IPS DF 6.9 (cell line): ENCODE measurements at regions not wholly inside any gene's neighbourhood (a gene's known extent, or its start where the extent isn't known, plus 50 kb on each side); places are given as distances from the start of the nearest gene placed in this dataset.

Source experiments
- DNase-seq: peaks from one replicate; pipeline ENCODE4 v3.0.0-alpha.2; 2013; ENCODE audit warnings: low read depth, low spot score
- H3K27ac ChIP-seq: one replicate; pipeline ENCODE4 v1.5.1; 2013; ENCODE audit warnings: low read length, control low read depth
- H3K27me3 ChIP-seq: 2 replicates; pipeline ENCODE4 v1.6.1; 2013; ENCODE audit warnings: mild to moderate bottlenecking, low read length; ENCODE audit not compliant: control insufficient read depth, insufficient read depth
- H3K36me3 ChIP-seq: 2 replicates; pipeline ENCODE4 v1.6.1; 2013; ENCODE audit warnings: low read length; ENCODE audit not compliant: control insufficient read depth, insufficient read depth
- H3K4me1 ChIP-seq: 2 replicates; pipeline ENCODE4 v1.6.1; 2013; ENCODE audit warnings: low read length; ENCODE audit not compliant: control insufficient read depth, insufficient read depth
- H3K4me3 ChIP-seq: 2 replicates; pipeline ENCODE4 v1.5.1; 2013; ENCODE audit warnings: mild to moderate bottlenecking, low read length
- H3K9me3 ChIP-seq: 2 replicates; pipeline ENCODE4 v1.6.1; 2013; ENCODE audit warnings: low read length, inconsistent platforms; ENCODE audit not compliant: control insufficient read depth, insufficient read depth
- WGBS: extraction: QIAGEN DNeasy Blood & Tissue Kit; methylation state at CpG from one replicate; pipeline ENCODE4 v1.1.7; 2013; ENCODE audit warnings: mixed read lengths, missing lambda C conversion rate; ENCODE audit not compliant: insufficient read length, insufficient coverage; 5-methylcytosine and 5-hydroxymethylcytosine counted together

GRCh38 chr20:18992418-18992817 lies 178.8 kb downstream of the SCP2D1 start:
- Histone ChIP-seq H3K36me3 (no peaks in the 10 kb centered on the region), H3K9me3 (no peaks in the 10 kb centered on the region), H3K27me3 (no peaks in the 10 kb centered on the region), H3K4me3 (no peak overlapping the region), H3K4me1 (no peaks in the 10 kb centered on the region), H3K27ac (no peak overlapping the region)
- no peak for DNase-seq
- WGBS, result no CpG with 5 or more reads among the region's 1 CpG

GRCh38 chr20:18995455-18995854 lies 181.9 kb downstream of the SCP2D1 start:
- no peaks in the 10 kb centered on the region for H3K9me3 ChIP-seq
- H3K4me3 ChIP-seq, result no peak overlapping the region
- no peak for DNase-seq
- no peaks in the 10 kb centered on the region for H3K4me1 ChIP-seq
- no peaks in the 10 kb centered on the region for H3K36me3 ChIP-seq
- WGBS, result no CpG with 5 or more reads among the region's 3 CpGs
- H3K27me3 ChIP-seq, result no peaks in the 10 kb centered on the region
- H3K27ac ChIP-seq, result no peak overlapping the region

GRCh38 chr20:18999086-18999485 lies 185.5 kb downstream of the SCP2D1 start:
- no peaks in the 10 kb centered on the region for H3K36me3 ChIP-seq
- WGBS, result no CpG with 5 or more reads among the region's 7 CpGs
- H3K4me3 ChIP-seq, result no peak overlapping the region
- H3K27me3 ChIP-seq, result no peaks in the 10 kb centered on the region
- no peaks in the 10 kb centered on the region for H3K9me3 ChIP-seq
- no peaks in the 10 kb centered on the region for H3K4me1 ChIP-seq
- H3K27ac ChIP-seq, result no peak overlapping the region
- no peak for DNase-seq

- WGBS, result no CpG with 5 or more reads among the region's 7 CpGs
Observed at GRCh38 chr20:19000078-19000477, 186.5 kb downstream of the SCP2D1 start.

GRCh38 chr20:19001177-19001576 lies 187.6 kb downstream of the SCP2D1 start:
- Histone ChIP-seq H3K27me3 (no peaks in the 10 kb centered on the region), H3K4me1 (no peaks in the 10 kb centered on the region), H3K9me3 (no peaks in the 10 kb centered on the region), H3K36me3 (no peaks in the 10 kb centered on the region), H3K27ac (no peak overlapping the region), H3K4me3 (no peak overlapping the region)
- no peak for DNase-seq
- no CpG with 5 or more reads among the region's 1 CpG for WGBS

More at GRCh38 chr20:19000078-19000477, 186.5 kb downstream of the SCP2D1 start:
- no peak for DNase-seq
- H3K27me3 ChIP-seq, result no peaks in the 10 kb centered on the region
- H3K36me3 ChIP-seq, result no peaks in the 10 kb centered on the region
- no peaks in the 10 kb centered on the region for H3K9me3 ChIP-seq
- H3K4me1 ChIP-seq, result no peaks in the 10 kb centered on the region
- no peak overlapping the region for H3K27ac ChIP-seq
- no peak overlapping the region for H3K4me3 ChIP-seq

- H3K4me3 ChIP-seq, result no peak overlapping the region
- H3K9me3 ChIP-seq, result no peaks in the 10 kb centered on the region
- WGBS, result no CpG with 5 or more reads among the region's 5 CpGs
- H3K4me1 ChIP-seq, result no peaks in the 10 kb centered on the region
- no peak overlapping the region for H3K27ac ChIP-seq
- no peaks in the 10 kb centered on the region for H3K27me3 ChIP-seq
- DNase-seq, result no peak
- no peaks in the 10 kb centered on the region for H3K36me3 ChIP-seq
Observed at GRCh38 chr20:19003366-19004336, 190.1 kb downstream of the SCP2D1 start.

GRCh38 chr20:19004975-19005374 lies 191.4 kb downstream of the SCP2D1 start:
- H3K27me3 ChIP-seq, result no peaks in the 10 kb centered on the region
- no peak overlapping the region for H3K27ac ChIP-seq
- no CpG with 5 or more reads among the region's 6 CpGs for WGBS
- DNase-seq, result no peak
- H3K9me3 ChIP-seq, result no peaks in the 10 kb centered on the region
- H3K36me3 ChIP-seq, result no peaks in the 10 kb centered on the region
- H3K4me3 ChIP-seq, result no peak overlapping the region
- H3K4me1 ChIP-seq, result no peaks in the 10 kb centered on the region

GRCh38 chr20:19008497-19008896 lies 194.9 kb downstream of the SCP2D1 start:
- H3K27ac ChIP-seq, result no peak overlapping the region
- no peaks in the 10 kb centered on the region for H3K36me3 ChIP-seq
- no peak overlapping the region for H3K4me3 ChIP-seq
- no peak for DNase-seq
- no CpG with 5 or more reads among the region's 5 CpGs for WGBS
- H3K9me3 ChIP-seq, result no peaks in the 10 kb centered on the region
- no peaks in the 10 kb centered on the region for H3K27me3 ChIP-seq
- no peaks in the 10 kb centered on the region for H3K4me1 ChIP-seq

GRCh38 chr20:19009081-19009688 lies 195.6 kb downstream of the SCP2D1 start:
- no peak for DNase-seq
- Histone ChIP-seq H3K36me3 (no peaks in the 10 kb centered on the region), H3K4me3 (no peak overlapping the region), H3K27me3 (no peaks in the 10 kb centered on the region), H3K27ac (no peak overlapping the region), H3K9me3 (no peaks in the 10 kb centered on the region), H3K4me1 (no peaks in the 10 kb centered on the region)
- no CpG with 5 or more reads among the region's 4 CpGs for WGBS

GRCh38 chr20:19012676-19013075 lies 199.1 kb downstream of the SCP2D1 start:
- Histone ChIP-seq H3K9me3 (no peaks in the 10 kb centered on the region), H3K4me3 (no peak overlapping the region), H3K27ac (no peak overlapping the region), H3K27me3 (no peaks in the 10 kb centered on the region), H3K4me1 (no peaks in the 10 kb centered on the region), H3K36me3 (no peaks in the 10 kb centered on the region)
- no CpG with 5 or more reads among the region's 7 CpGs for WGBS
- DNase-seq, result no peak
